Esophagus squamous epithelium (tissue), 4 donors: ENCODE measurements at regions not wholly inside any gene's neighbourhood (a gene's known extent, or its start where the extent isn't known, plus 50 kb on each side); places are given as distances from the start of the nearest gene placed in this dataset.

Experiments
- POLR2A ChIP-seq, 4 donors: fragments of 450-650 bp; IDR thresholded peaks; one replicate each; pipeline ENCODE4 v1.6.1; 2017; ENCODE audit warnings: antibody characterized with exemption in 4 of 4, mild to moderate bottlenecking in 4 of 4, moderate library complexity in 3 of 4
- TF ChIP-seq, protein P1 (sequence below), 6 experiments: fragments of 450-650 bp in 4 of 6; fragments of 200-600 bp in 2 of 6; sonication (generic) in 2 of 6; IDR thresholded peaks; one replicate each; pipeline ENCODE4 v1.5.1; 2016 to 2019; ENCODE audit warnings: antibody characterized with exemption in 6 of 6, mild to moderate bottlenecking in 4 of 6, moderate library complexity in 4 of 6

DNA sequence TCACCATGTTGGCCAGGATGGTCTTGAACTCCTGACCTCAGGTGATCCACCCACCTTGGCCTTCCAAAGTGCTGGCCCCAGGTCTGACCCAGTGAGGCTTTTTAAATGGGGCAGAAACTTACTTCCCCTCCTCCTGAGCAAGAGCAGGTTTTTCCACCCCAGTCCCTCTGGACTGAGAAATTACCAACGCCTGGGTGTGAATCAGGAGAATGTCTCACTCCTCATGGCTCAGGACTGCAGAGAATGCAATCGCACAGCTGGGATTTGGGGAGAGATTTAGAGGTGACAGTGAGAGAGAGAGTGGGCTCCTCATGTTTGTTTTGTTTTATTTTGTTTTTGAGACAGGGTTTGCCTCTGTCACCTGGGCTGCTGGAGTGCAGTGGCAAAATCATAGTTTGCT lies 203.6 kb downstream of the RAB11FIP4 start:
- TF ChIP-seq, protein P1, sequence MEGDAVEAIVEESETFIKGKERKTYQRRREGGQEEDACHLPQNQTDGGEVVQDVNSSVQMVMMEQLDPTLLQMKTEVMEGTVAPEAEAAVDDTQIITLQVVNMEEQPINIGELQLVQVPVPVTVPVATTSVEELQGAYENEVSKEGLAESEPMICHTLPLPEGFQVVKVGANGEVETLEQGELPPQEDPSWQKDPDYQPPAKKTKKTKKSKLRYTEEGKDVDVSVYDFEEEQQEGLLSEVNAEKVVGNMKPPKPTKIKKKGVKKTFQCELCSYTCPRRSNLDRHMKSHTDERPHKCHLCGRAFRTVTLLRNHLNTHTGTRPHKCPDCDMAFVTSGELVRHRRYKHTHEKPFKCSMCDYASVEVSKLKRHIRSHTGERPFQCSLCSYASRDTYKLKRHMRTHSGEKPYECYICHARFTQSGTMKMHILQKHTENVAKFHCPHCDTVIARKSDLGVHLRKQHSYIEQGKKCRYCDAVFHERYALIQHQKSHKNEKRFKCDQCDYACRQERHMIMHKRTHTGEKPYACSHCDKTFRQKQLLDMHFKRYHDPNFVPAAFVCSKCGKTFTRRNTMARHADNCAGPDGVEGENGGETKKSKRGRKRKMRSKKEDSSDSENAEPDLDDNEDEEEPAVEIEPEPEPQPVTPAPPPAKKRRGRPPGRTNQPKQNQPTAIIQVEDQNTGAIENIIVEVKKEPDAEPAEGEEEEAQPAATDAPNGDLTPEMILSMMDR (IDR thresholded peaks at IDR 0.05), result no peak
- no peak for TF ChIP-seq POLR2A (IDR thresholded peaks at IDR 0.05)
